GM21360 (cell line): ENCODE measurements at regions not wholly inside any gene's neighbourhood (a gene's known extent, or its start where the extent isn't known, plus 50 kb on each side); places are given as distances from the start of the nearest gene placed in this dataset.

Experiments
- ATAC-seq: cut with Tn5 transposase; IDR thresholded peaks from one replicate; pipeline ENCODE4 v1.9.1; 2021; ENCODE audit warnings: mild to moderate bottlenecking, moderate library complexity; ENCODE audit not compliant: unreplicated experiment

DNA sequence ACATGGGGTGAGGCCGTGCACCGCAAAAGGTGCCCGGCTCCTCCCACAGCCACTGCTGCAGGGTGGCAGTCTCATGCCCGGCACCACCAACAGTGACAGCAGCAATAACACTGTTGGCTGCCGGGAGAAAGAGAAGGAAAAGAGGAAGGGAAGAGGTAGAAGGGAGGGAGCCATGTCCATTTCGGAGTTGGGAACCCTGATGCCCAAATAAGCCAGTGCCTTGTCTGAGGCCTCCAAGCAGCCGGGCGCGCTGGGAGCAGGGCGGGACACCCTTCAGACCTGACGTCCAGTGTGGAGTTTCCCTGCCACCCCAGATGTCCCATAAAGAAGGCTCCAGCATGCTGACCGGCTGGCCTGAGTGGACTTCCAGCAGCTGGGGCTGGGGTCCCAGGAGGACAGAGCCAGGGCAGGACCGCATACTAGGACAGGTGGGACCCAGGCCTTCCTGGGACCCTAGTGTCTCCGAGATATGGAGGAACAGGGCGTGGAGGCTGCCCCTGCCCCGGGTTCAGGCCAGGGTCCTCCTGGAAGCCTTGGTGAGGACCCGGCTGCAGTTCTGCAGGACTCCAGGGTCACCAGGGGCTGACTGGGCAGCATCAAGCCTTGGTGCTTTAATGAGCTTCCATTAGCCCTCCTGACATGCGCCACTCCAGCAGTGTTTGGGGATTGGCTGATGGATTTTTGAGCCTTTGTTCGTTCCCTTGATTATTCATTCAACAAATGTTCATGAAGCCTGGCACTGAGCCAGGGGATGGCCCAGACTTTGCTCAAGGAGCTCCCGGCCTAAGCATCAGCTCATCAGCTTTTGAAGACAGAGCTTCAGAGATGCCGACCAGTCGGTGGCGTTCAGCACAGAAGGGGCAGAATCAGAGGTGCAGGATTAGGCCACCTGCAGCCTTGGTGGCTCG lies 223.6 kb upstream of the CIBAR2 start:
- ATAC-seq, result no peak

- ATAC-seq, result no peak
Measured at GRCh38 chr16:85337910-85338637, 225.8 kb upstream of the CIBAR2 start.

GRCh38 chr16:85338638-85338982 lies 226.3 kb upstream of the CIBAR2 start:
- no peak for ATAC-seq

DNA sequence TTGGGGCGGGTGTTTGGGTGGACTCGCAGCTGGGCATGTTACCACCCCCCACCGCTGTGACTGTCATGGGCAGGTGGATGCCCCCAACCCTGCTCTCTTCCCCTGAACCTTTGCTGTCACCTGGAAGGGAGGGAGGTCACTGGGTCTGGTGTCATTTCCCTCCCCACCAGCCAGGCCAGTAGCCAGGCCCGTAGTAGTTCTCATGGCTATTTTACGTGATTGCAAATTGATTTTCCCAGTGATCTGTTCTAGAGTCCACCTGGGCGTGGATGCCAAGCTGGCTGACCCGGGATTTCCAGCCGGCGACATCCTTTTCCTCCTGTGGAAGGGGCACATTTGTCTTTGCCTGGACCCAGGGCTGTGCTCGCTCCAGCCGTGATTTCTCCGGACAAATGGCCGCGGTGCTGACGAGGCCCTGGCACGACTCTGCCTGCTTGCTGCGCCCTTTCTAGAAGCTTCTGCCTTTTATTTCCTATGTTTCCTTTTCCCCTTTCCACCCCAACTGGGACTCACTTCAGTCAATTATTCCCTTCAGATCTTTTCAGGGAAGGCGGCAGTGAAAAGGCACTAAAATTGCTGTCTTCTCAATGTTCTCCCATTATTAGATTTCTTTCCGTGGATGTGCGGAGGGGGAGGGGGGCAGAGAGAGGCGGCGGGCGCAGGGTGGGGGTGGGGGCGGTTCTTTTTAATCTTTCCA lies 226.9 kb upstream of the CIBAR2 start:
- ATAC-seq, result no peak

- ATAC-seq, result no peak
Measured at GRCh38 chr16:85341972-85342695, 229.9 kb upstream of the CIBAR2 start.

GRCh38 chr16:85344502-85345128 lies 232.3 kb upstream of the CIBAR2 start:
- no peak for ATAC-seq

- ATAC-seq, result no peak
Measured at GRCh38 chr16:85345129-85345639, 232.9 kb upstream of the CIBAR2 start.

GRCh38 chr16:85346404-85347212 lies 234.3 kb upstream of the CIBAR2 start:
- ATAC-seq, result no peak

DNA sequence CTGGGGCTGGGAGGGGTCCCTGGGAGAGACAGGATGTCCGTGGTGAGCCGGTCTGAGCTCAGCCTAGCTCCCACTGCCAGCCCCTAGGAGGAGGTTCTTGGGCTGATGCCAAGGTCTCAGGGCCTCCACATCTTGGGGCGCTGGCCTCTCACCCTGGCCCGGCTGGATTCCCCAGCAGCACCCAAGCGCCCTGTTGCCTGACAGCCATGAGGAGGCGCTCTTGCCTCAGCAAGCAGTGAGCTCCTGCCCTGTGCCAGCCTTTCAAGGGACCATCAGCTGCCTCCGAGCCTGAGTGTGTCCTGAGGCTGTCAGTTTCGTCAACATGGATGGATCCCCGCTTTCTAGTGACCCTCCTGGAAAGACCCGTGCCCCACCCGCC lies 234.9 kb upstream of the CIBAR2 start:
- no peak for ATAC-seq

DNA sequence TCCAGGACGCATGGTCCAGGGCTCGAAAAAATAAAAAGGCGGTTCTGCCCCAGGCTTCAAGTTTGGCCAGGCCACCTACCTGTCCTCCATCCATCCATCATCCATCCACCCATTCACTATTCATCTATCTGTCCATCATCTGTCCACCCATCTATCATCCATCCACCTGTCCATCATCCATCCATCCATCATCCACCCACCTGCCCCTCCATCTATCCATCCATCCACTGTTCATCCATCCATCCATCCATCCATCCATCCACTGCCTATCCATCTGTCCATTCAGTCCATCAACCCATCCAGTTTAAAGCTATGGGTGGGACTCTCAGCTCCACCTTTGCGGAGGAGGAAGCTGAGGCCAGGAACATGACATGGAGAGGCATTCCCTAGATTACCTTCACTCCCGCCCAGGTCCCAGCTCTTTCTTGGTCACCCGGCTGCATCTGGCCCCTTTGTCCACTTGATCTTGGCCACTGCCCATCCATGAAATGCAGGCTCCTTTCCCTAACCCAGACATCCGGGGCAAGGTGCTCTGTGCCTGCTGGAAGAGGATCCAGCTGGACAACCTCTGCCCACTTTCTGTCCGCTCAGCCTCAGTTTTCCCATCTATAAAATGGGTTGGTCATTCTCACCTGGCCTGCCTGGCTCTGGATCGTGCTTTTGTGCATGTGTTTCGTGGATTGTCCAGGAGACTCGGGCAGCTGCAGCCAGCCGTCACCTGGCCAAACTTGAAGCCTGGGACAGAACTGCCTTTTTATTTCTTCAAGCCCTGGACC lies 236.0 kb upstream of the CIBAR2 start:
- no peak for ATAC-seq

GRCh38 chr16:85348911-85349334 lies 236.7 kb upstream of the CIBAR2 start:
- no peak for ATAC-seq

- no peak for ATAC-seq
Measured at GRCh38 chr16:85349365-85350145, 237.3 kb upstream of the CIBAR2 start.

- ATAC-seq, result no peak
Measured at GRCh38 chr16:85350146-85350728, 238.0 kb upstream of the CIBAR2 start.

DNA sequence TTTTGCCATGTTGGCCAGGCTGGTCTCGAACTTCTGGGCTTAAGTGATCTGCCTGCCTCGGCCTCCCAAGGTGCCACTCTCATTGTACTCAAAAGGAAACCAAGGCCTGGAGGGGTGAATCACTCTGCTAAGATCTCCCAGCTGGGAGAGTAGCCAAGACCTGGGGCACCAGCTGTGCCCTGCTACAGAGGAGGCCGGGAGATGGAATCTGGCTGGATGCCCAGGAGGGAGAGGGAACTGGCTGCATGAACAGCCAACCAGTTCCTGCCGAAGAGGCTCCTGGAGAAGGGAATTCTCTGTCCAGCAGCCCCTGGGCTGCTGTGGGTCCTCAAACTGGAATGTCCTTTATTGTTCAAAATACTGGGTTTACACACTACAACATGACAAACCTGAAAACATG lies 238.7 kb upstream of the CIBAR2 start:
- ATAC-seq, result no peak

GRCh38 chr16:85353013-85353412 lies 240.7 kb upstream of the CIBAR2 start:
- no peak for ATAC-seq

- ATAC-seq, result no peak
Measured at GRCh38 chr16:85353839-85354685, 241.8 kb upstream of the CIBAR2 start.
